CD4-positive, alpha-beta T cell (primary cell): ENCODE measurements at regions not wholly inside any gene's neighbourhood (a gene's known extent, or its start where the extent isn't known, plus 50 kb on each side); places are given as distances from the start of the nearest gene placed in this dataset.

Source experiments
- ATAC-seq: fragments of 200-7000 bp; cut with Tn5 transposase; one replicate; pipeline ENCODE4 v1.10.0; 2022; ENCODE audit warnings: mild to moderate bottlenecking; ENCODE audit not compliant: poor library complexity
- CTCF ChIA-PET: fragments of 350-600 bp; sonication (Branson Sonifier 250); formaldehyde crosslinking; loops from one replicate; lab custom pipeline; 2021; ENCODE audit warnings: antibody characterized with exemption, inconsistent platforms; lab: Charles Lee
- POLR2A ChIA-PET: fragments of 350-600 bp; sonication (Branson Sonifier 250); formaldehyde crosslinking; loops from one replicate; lab custom pipeline; 2021; ENCODE audit warnings: antibody characterized with exemption, inconsistent platforms; lab: Charles Lee
- DNase-seq, 14 experiments: peaks; one replicate each; pipeline ENCODE4 v3.0.0-alpha.2; 2013 to 2020; ENCODE audit warnings: mixed read lengths in 2 of 14
- H3K27ac ChIP-seq, 2 donors: one replicate each; pipeline versions ENCODE4 v1.5.1 to v1.7.0; 2013; ENCODE audit warnings: low read length in 2 of 2, low read depth in 1 of 2, mild to moderate bottlenecking in 1 of 2
- H3K27me3 ChIP-seq, 2 experiments: 1 replicate in 1 of 2; 2 replicates in 1 of 2; pipeline versions ENCODE4 v1.6.1 to v1.7.0; 2013; ENCODE audit warnings: low read length in 2 of 2, control low read depth in 1 of 2, mild to moderate bottlenecking in 1 of 2, moderate library complexity in 1 of 2; ENCODE audit not compliant: insufficient read depth in 2 of 2, control insufficient read depth in 1 of 2
- H3K36me3 ChIP-seq: one replicate; pipeline ENCODE4 v1.6.1; 2013; ENCODE audit warnings: low read length, control low read depth; ENCODE audit not compliant: insufficient read depth
- H3K4me1 ChIP-seq: one replicate; pipeline ENCODE4 v1.6.1; 2013; ENCODE audit warnings: low read length, control low read depth; ENCODE audit not compliant: insufficient read depth
- H3K4me3 ChIP-seq: one replicate; pipeline ENCODE4 v1.5.1; 2013; ENCODE audit warnings: mild to moderate bottlenecking, low read length, moderate library complexity
- H3K9me3 ChIP-seq, 2 experiments: 1 replicate in 1 of 2; 2 replicates in 1 of 2; pipeline versions ENCODE4 v1.6.1 to v1.7.0; 2013; ENCODE audit warnings: low read length in 2 of 2, mild to moderate bottlenecking in 2 of 2, control low read depth in 1 of 2, moderate library complexity in 1 of 2; ENCODE audit not compliant: control insufficient read depth in 1 of 2, insufficient read depth in 1 of 2
- H3K27ac Mint-ChIP-seq: one replicate; pipeline ENCODE4 v1.8.0; 2020; ENCODE audit warnings: mixed read lengths
- H3K27me3 Mint-ChIP-seq: one replicate; pipeline ENCODE4 v1.8.0; 2021; ENCODE audit warnings: mixed read lengths
- H3K36me3 Mint-ChIP-seq: one replicate; pipeline ENCODE4 v1.8.0; 2021; ENCODE audit warnings: low read depth, mixed read lengths
- H3K4me1 Mint-ChIP-seq: one replicate; pipeline ENCODE4 v1.8.0; 2021; ENCODE audit warnings: low read depth, mixed read lengths
- H3K4me3 Mint-ChIP-seq: one replicate; pipeline ENCODE4 v1.8.0; 2020; ENCODE audit warnings: mild to moderate bottlenecking, mixed read lengths
- H3K9me3 Mint-ChIP-seq: one replicate; pipeline ENCODE4 v1.8.0; 2020; ENCODE audit warnings: mixed read lengths
- CTCF ChIP-seq: fragments of 200-600 bp; IDR thresholded peaks from one replicate; pipeline ENCODE4 v1.8.0; 2022; ENCODE audit warnings: antibody characterized with exemption, mild to moderate bottlenecking
- intact Hi-C, 2 experiments: fragments of 100-400 bp; cut with DNase I in 1 of 2; cut with micrococcal nuclease in 1 of 2; formaldehyde crosslinking; loops; one replicate each; pipeline versions ENCODE4 v1.15.1 to v1.9.0; 2023 to 2025; cut with DNase I, micrococcal nuclease

GRCh38 chr4:126859314-126859713 lies 773.4 kb upstream of the INTU start:
- TF ChIP-seq CTCF, result no peak
- H3K4me1 Mint-ChIP-seq, result no peaks in the 10 kb centered on the region
- Histone ChIP-seq H3K36me3 (no peaks in the 10 kb centered on the region), H3K4me3 (no peak overlapping the region), H3K4me1 (no peaks in the 10 kb centered on the region), H3K27me3 (no peaks in the 10 kb centered on the region), H3K9me3 (peaks cover 0 to 4% of the 10 kb centered on the region in 2 experiments), H3K27ac (no peak overlapping the region)
- ATAC-seq (no peak), DNase-seq (no peak)
- H3K9me3 Mint-ChIP-seq, result peaks cover 8% of the 10 kb centered on the region
- no peak overlapping the region for H3K27ac Mint-ChIP-seq
- CTCF ChIA-PET, result no interaction called here
- no peaks in the 10 kb centered on the region for H3K36me3 Mint-ChIP-seq
- intact Hi-C loops, result no loop called here
- POLR2A ChIA-PET, result no interaction called here
- H3K4me3 Mint-ChIP-seq, result no peak overlapping the region
- H3K27me3 Mint-ChIP-seq, result no peaks in the 10 kb centered on the region

GRCh38 chr4:126859872-126860271 lies 772.9 kb upstream of the INTU start:
- Histone ChIP-seq H3K27me3 (no peaks in the 10 kb centered on the region), H3K4me3 (no peak overlapping the region), H3K36me3 (no peaks in the 10 kb centered on the region), H3K9me3 (peaks cover 0 to 4% of the 10 kb centered on the region in 2 experiments), H3K27ac (no peak overlapping the region), H3K4me1 (no peaks in the 10 kb centered on the region)
- no peaks in the 10 kb centered on the region for H3K4me1 Mint-ChIP-seq
- intact Hi-C loops, result no loop called here
- ChIA-PET POLR2A (no interaction called here), CTCF (no interaction called here)
- H3K27ac Mint-ChIP-seq, result no peak overlapping the region
- ATAC-seq, result no peak
- H3K9me3 Mint-ChIP-seq, result peaks cover 6% of the 10 kb centered on the region
- H3K36me3 Mint-ChIP-seq, result no peaks in the 10 kb centered on the region
- H3K27me3 Mint-ChIP-seq, result no peaks in the 10 kb centered on the region
- no peak for DNase-seq
- TF ChIP-seq CTCF, result no peak
- H3K4me3 Mint-ChIP-seq, result no peak overlapping the region

- Histone ChIP-seq H3K4me1 (no peaks in the 10 kb centered on the region), H3K27ac (no peak overlapping the region), H3K27me3 (no peaks in the 10 kb centered on the region), H3K36me3 (no peaks in the 10 kb centered on the region), H3K9me3 (peaks cover 0 to 4% of the 10 kb centered on the region in 2 experiments), H3K4me3 (no peak overlapping the region)
- no peak for DNase-seq
- no peak for ATAC-seq
- H3K27ac Mint-ChIP-seq, result no peak overlapping the region
- ChIA-PET CTCF (no interaction called here), POLR2A (no interaction called here)
- intact Hi-C loops, result no loop called here
- H3K27me3 Mint-ChIP-seq, result no peaks in the 10 kb centered on the region
- TF ChIP-seq CTCF, result no peak
- peaks cover 8% of the 10 kb centered on the region for H3K9me3 Mint-ChIP-seq
- no peak overlapping the region for H3K4me3 Mint-ChIP-seq
- H3K4me1 Mint-ChIP-seq, result no peaks in the 10 kb centered on the region
- H3K36me3 Mint-ChIP-seq, result no peaks in the 10 kb centered on the region
These were observed 772.4 kb upstream of the INTU start for GRCh38 chr4:126860308-126860707.
